ENCODE measurements at regions not wholly inside any gene's neighbourhood (a gene's known extent, or its start where the extent isn't known, plus 50 kb on each side); places are given as distances from the start of the nearest gene placed in this dataset.
"Not testable (repeated sequence)": the region's sequence is repeated elsewhere in the genome, so short reads cannot be mapped to it uniquely, and the experiment has no call there.

DNA sequence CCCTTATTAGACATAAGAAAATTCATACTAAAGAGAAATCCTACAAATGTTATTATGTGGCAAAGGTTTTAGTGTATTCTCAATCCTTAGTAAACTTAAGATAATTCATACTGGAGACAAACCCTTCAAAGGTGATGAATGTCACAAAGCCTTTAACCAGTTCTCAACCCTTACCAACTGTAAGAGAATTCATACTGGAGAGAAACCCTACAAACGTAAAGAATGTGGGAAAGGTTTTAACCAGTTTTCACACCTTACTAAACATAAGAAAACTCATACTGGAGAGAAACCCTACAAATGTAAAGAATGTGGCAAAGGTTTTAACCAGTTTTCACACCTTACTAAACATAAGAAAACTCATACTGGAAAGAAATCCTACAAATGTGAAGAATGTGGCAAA lies 93.2 kb downstream of the ZNF680 start:
- no peak overlapping the region for H3K9ac ChIP-seq (ENCODE audit: insufficient read depth, low read length)
- no peaks in the 10 kb centered on the region for H3K79me2 ChIP-seq (ENCODE audit: control insufficient read depth, insufficient read depth, low read length)
- H2AFZ ChIP-seq (ENCODE audit: low read length), result no peak overlapping the region
- H4K20me1 ChIP-seq (ENCODE audit: control insufficient read depth, extremely low read depth, insufficient read depth, low read length), result no peaks in the 10 kb centered on the region
- no peak overlapping the region for H3K4me2 ChIP-seq (ENCODE audit: extremely low read depth, insufficient read depth, low read length)
- no peaks in the 10 kb centered on the region for H3K27me3 ChIP-seq (ENCODE audit: control insufficient read depth, insufficient read depth, low read length)
- no peaks in the 10 kb centered on the region for H3K4me1 ChIP-seq (ENCODE audit: control insufficient read depth, extremely low read depth, insufficient read depth, low read length)
- no peak overlapping the region for H3K4me3 ChIP-seq (replicated peaks in 1 of 4; ENCODE audit: control extremely low read depth in 1 of 4, insufficient read depth in 1 of 4, low read depth in 3 of 4, low read length in 4 of 4)
- no peak overlapping the region for H3K27ac ChIP-seq (ENCODE audit: insufficient read depth, low read length)
- TF ChIP-seq EZH2 (IDR thresholded peaks at IDR 0.05; ENCODE audit: low read length, missing control alignments), result no peak
- TF ChIP-seq, protein P1, sequence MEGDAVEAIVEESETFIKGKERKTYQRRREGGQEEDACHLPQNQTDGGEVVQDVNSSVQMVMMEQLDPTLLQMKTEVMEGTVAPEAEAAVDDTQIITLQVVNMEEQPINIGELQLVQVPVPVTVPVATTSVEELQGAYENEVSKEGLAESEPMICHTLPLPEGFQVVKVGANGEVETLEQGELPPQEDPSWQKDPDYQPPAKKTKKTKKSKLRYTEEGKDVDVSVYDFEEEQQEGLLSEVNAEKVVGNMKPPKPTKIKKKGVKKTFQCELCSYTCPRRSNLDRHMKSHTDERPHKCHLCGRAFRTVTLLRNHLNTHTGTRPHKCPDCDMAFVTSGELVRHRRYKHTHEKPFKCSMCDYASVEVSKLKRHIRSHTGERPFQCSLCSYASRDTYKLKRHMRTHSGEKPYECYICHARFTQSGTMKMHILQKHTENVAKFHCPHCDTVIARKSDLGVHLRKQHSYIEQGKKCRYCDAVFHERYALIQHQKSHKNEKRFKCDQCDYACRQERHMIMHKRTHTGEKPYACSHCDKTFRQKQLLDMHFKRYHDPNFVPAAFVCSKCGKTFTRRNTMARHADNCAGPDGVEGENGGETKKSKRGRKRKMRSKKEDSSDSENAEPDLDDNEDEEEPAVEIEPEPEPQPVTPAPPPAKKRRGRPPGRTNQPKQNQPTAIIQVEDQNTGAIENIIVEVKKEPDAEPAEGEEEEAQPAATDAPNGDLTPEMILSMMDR (conservative IDR thresholded peaks at IDR 0.05 in 1 of 2, IDR thresholded peaks at IDR 0.05 in 1 of 2; ENCODE audit: low read depth in 1 of 2, low read length in 2 of 2), result no peak
- no peak for DNase-seq (ENCODE audit: low read depth in 2 of 2)
- no peaks in the 10 kb centered on the region for H3K9me3 ChIP-seq (ENCODE audit: control insufficient read depth, insufficient read depth, low read depth, low read length)
- H3K36me3 ChIP-seq (ENCODE audit: control insufficient read depth, insufficient read depth, low read length), result no peaks in the 10 kb centered on the region

DNA sequence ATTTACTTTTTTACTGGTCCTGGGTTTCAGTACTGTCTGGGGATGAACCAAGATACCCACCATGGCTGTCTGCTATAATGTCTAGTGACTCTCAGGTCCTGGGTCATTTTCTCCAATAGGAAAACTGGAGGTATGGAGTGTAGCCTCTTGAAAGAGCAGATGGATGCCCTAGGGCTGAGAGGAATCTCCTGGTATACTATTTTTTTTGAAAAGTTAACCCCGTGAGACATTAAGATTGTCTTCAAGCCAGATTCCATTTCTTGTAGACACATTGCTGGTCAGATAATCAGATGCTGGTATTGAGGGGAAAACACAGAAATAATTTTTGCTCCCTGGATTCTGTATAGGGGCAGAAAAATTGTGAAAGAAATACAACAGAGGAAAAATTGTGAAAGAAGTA lies 97.3 kb downstream of the ZNF680 start:
- DNase-seq (ENCODE audit: low read depth in 2 of 2), result no peak
- Histone ChIP-seq H3K4me1 (ENCODE audit: control insufficient read depth, extremely low read depth, insufficient read depth, low read length) (no peaks in the 10 kb centered on the region), H3K4me2 (ENCODE audit: extremely low read depth, insufficient read depth, low read length) (no peak overlapping the region), H3K4me3 (replicated peaks in 1 of 4; ENCODE audit: control extremely low read depth in 1 of 4, insufficient read depth in 1 of 4, low read depth in 3 of 4, low read length in 4 of 4) (no peak overlapping the region), H4K20me1 (ENCODE audit: control insufficient read depth, extremely low read depth, insufficient read depth, low read length) (no peaks in the 10 kb centered on the region), H3K36me3 (ENCODE audit: control insufficient read depth, insufficient read depth, low read length) (no peaks in the 10 kb centered on the region), H3K27ac (ENCODE audit: insufficient read depth, low read length) (no peak overlapping the region), H3K9ac (ENCODE audit: insufficient read depth, low read length) (no peak overlapping the region), H3K27me3 (ENCODE audit: control insufficient read depth, insufficient read depth, low read length) (no peaks in the 10 kb centered on the region), H2AFZ (ENCODE audit: low read length) (no peak overlapping the region), H3K9me3 (ENCODE audit: control insufficient read depth, insufficient read depth, low read depth, low read length) (no peaks in the 10 kb centered on the region), H3K79me2 (ENCODE audit: control insufficient read depth, insufficient read depth, low read length) (no peaks in the 10 kb centered on the region)
- TF ChIP-seq, protein P1 (conservative IDR thresholded peaks at IDR 0.05 in 1 of 2, IDR thresholded peaks at IDR 0.05 in 1 of 2; ENCODE audit: low read depth in 1 of 2, low read length in 2 of 2), result no peak
- TF ChIP-seq EZH2 (IDR thresholded peaks at IDR 0.05; ENCODE audit: low read length, missing control alignments), result no peak

DNA sequence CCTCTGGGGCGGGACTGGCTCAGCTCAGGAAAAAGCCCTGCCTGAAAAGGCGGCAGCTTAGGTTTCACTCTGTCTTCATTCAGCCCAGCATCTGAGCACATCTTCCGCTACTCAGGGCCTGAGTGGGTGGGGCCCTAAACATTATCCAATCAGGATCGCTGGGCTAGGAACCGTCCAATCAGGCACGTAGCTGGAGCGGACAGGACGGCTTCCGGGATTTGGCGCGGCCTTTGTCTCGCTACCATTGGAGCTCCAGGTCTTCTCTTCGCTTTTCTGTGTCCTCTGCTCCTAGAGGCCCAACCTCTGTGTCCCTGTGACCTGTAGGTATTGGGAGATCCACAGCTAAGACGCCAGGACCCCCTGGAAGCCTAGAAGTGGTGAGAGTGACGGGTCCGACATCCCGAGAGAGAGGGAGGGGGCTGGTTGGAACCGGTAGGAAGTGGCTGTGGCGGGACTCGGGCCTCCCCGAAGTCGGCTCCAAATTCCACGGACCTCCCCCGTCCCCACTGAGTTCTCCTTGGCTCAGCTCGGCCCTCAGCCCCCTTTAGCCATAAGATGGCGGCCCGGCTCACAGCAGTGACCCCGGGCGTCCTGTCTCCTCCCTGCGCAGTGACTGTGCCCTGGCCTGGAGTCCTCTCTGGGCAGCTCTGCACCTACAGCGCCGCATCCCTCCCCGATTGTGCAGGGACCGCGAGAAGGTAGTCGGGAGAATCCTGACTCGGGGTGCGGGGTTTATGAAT lies 99.1 kb downstream of the ZNF680 start:
- Histone ChIP-seq H3K36me3 (ENCODE audit: control insufficient read depth, insufficient read depth, low read length) (no peaks in the 10 kb centered on the region), H3K9ac (ENCODE audit: insufficient read depth, low read length) (no peak overlapping the region), H3K4me1 (ENCODE audit: control insufficient read depth, extremely low read depth, insufficient read depth, low read length) (no peaks in the 10 kb centered on the region), H3K4me2 (ENCODE audit: extremely low read depth, insufficient read depth, low read length) (no peak overlapping the region), H3K27ac (ENCODE audit: insufficient read depth, low read length) (no peak overlapping the region), H3K4me3 (replicated peaks in 1 of 4; ENCODE audit: control extremely low read depth in 1 of 4, insufficient read depth in 1 of 4, low read depth in 3 of 4, low read length in 4 of 4) (peak overlapping the region in 3 of 4 experiments; percentile 24 to 53 (median 38)), H4K20me1 (ENCODE audit: control insufficient read depth, extremely low read depth, insufficient read depth, low read length) (no peaks in the 10 kb centered on the region), H3K27me3 (ENCODE audit: control insufficient read depth, insufficient read depth, low read length) (no peaks in the 10 kb centered on the region), H3K79me2 (ENCODE audit: control insufficient read depth, insufficient read depth, low read length) (no peaks in the 10 kb centered on the region), H2AFZ (ENCODE audit: low read length) (peak overlapping the region; percentile 51), H3K9me3 (ENCODE audit: control insufficient read depth, insufficient read depth, low read depth, low read length) (no peaks in the 10 kb centered on the region)
- TF ChIP-seq, protein P1 (conservative IDR thresholded peaks at IDR 0.05 in 1 of 2, IDR thresholded peaks at IDR 0.05 in 1 of 2; ENCODE audit: low read depth in 1 of 2, low read length in 2 of 2), result no peak
- no peak for TF ChIP-seq EZH2 (IDR thresholded peaks at IDR 0.05; ENCODE audit: low read length, missing control alignments)
- DNase-seq (ENCODE audit: low read depth in 2 of 2), result peak; percentile 64 to 70

GRCh38 chr7:64459858-64460257 lies 103.0 kb downstream of the ZNF680 start:
- H3K36me3 ChIP-seq (ENCODE audit: control insufficient read depth, insufficient read depth, low read length); H3K27ac ChIP-seq (ENCODE audit: insufficient read depth, low read length); H3K9me3 ChIP-seq (ENCODE audit: control insufficient read depth, insufficient read depth, low read depth, low read length); H3K9ac ChIP-seq (ENCODE audit: insufficient read depth, low read length); H3K79me2 ChIP-seq (ENCODE audit: control insufficient read depth, insufficient read depth, low read length); H4K20me1 ChIP-seq (ENCODE audit: control insufficient read depth, extremely low read depth, insufficient read depth, low read length); H3K27me3 ChIP-seq (ENCODE audit: control insufficient read depth, insufficient read depth, low read length); DNase-seq (ENCODE audit: low read depth in 2 of 2); H2AFZ ChIP-seq (ENCODE audit: low read length); H3K4me2 ChIP-seq (ENCODE audit: extremely low read depth, insufficient read depth, low read length); H3K4me3 ChIP-seq (replicated peaks in 1 of 4; ENCODE audit: control extremely low read depth in 1 of 4, insufficient read depth in 1 of 4, low read depth in 3 of 4, low read length in 4 of 4); H3K4me1 ChIP-seq (ENCODE audit: control insufficient read depth, extremely low read depth, insufficient read depth, low read length): not testable (repeated sequence)

Measured in fibroblast of lung (primary cell).